Lower lobe of right lung (tissue), 2 donors: ENCODE measurements at regions not wholly inside any gene's neighbourhood (a gene's known extent, or its start where the extent isn't known, plus 50 kb on each side); places are given as distances from the start of the nearest gene placed in this dataset.
A peak's percentile ranks its signal among the peaks of the same experiment; 100 is the strongest.

Experiments
- ATAC-seq, 2 donors: fragments of 200-7000 bp; cut with Tn5 transposase; one replicate each; pipeline ENCODE4 v1.9.1; 2020 to 2022; ENCODE audit warnings: mild to moderate bottlenecking in 2 of 2, moderate library complexity in 2 of 2
- DNase-seq: peaks from one replicate; pipeline ENCODE4 v3.0.0-alpha.2; 2020
- H3K27ac ChIP-seq: fragments of 200-600 bp; one replicate; pipeline ENCODE4 v1.8.0; 2022
- H3K27me3 ChIP-seq: fragments of 200-600 bp; one replicate; pipeline ENCODE4 v1.8.0; 2022; ENCODE audit warnings: low read depth
- H3K36me3 ChIP-seq: fragments of 200-600 bp; one replicate; pipeline ENCODE4 v1.8.0; 2022; ENCODE audit warnings: mild to moderate bottlenecking
- H3K4me1 ChIP-seq: fragments of 200-600 bp; one replicate; pipeline ENCODE4 v1.8.0; 2022
- H3K4me3 ChIP-seq: fragments of 200-600 bp; one replicate; pipeline ENCODE4 v1.8.0; 2022; ENCODE audit warnings: mild to moderate bottlenecking
- H3K9me3 ChIP-seq: fragments of 200-600 bp; one replicate; pipeline ENCODE4 v1.8.0; 2022
- intact Hi-C: fragments of 100-400 bp; cut with DNase I; formaldehyde crosslinking; loops from one replicate; pipeline ENCODE4 v1.11.0; 2022
- TF ChIP-seq, protein P1 (sequence below): fragments of 200-600 bp; IDR thresholded peaks from one replicate; pipeline ENCODE4 v1.8.0; 2022; ENCODE audit warnings: antibody characterized with exemption, mild to moderate bottlenecking
- donor health status: DM: no; HTN: yes; CAD: no; lungs with severe emphysema.

DNA sequence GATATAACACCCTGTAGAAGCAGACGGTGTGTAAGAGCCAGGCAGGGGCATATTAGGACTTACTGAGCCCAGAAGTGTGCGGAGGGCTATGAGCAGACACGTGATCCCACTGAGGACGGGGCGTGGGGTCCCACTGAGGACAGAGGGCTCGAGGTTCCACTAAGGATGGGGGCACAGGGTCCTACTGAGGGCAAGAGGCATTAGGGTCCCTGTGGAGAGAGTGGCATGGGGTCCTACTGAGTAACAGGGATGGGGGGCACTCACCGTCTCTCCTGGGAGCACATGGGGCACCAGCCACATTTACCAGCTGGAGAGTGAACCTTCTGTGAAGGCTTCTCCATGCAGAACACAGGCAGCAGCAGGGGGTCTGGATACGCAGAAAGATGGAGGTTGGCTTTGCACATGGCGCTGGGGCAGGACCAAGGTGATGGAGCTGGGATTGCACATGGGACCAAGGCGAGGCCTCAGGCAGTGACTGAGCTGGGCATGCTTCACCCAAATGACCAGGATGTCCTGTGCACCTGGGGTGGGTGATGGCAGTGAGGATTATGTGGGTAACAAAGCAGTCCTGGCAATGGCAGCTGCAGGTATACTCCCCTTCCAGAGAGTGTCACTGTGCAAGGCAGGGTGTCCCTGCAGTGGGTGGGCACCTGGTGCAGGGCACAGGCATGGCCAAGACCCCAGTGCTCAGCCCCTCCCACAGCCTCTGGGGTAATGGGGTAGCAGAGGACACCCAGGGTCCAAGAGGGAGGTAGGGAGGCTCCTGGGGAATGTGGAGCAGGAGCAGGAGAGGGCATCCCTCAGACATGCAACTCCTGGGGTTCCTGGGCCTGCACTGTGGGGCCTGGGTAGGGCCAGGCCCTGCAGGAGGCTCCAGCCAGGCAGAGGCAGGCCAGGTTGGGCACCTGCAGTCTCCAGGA lies 278.1 kb downstream of the TCERG1L start:
- peak in 1 of 2 donors; percentile 24 for ATAC-seq
- Histone ChIP-seq H3K27ac (no peak overlapping the region), H3K4me1 (no peaks in the 10 kb centered on the region)

DNA sequence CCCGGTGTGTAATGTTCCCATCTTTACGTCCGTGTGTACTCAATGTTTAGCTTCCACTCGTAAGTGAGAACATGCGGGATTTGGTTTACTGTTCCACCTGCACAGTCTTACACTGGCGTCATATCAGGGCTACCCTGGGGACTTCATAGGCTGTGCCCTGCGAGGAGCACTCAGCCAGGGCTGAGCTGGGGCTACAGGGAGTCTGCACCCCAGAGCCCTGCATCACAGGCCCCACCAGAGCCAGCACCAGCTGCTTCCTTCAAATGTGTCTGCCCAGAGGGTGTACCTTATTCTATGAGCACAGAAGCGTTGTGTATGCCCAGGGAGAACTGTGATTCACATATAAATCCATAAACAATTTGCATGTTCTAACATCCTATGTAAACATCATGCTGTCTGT lies 277.1 kb downstream of the TCERG1L start:
- intact Hi-C loops, result no loop called here

More for the DNA sequence above, 278.1 kb downstream of the TCERG1L start:
- no peak for DNase-seq
- TF ChIP-seq, protein P1, sequence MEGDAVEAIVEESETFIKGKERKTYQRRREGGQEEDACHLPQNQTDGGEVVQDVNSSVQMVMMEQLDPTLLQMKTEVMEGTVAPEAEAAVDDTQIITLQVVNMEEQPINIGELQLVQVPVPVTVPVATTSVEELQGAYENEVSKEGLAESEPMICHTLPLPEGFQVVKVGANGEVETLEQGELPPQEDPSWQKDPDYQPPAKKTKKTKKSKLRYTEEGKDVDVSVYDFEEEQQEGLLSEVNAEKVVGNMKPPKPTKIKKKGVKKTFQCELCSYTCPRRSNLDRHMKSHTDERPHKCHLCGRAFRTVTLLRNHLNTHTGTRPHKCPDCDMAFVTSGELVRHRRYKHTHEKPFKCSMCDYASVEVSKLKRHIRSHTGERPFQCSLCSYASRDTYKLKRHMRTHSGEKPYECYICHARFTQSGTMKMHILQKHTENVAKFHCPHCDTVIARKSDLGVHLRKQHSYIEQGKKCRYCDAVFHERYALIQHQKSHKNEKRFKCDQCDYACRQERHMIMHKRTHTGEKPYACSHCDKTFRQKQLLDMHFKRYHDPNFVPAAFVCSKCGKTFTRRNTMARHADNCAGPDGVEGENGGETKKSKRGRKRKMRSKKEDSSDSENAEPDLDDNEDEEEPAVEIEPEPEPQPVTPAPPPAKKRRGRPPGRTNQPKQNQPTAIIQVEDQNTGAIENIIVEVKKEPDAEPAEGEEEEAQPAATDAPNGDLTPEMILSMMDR, result no peak
- intact Hi-C loops, result no loop called here
- Histone ChIP-seq H3K9me3 (no peaks in the 10 kb centered on the region), H3K27me3 (peaks cover 3% of the 10 kb centered on the region), H3K4me3 (no peak overlapping the region), H3K36me3 (no peaks in the 10 kb centered on the region)

DNA sequence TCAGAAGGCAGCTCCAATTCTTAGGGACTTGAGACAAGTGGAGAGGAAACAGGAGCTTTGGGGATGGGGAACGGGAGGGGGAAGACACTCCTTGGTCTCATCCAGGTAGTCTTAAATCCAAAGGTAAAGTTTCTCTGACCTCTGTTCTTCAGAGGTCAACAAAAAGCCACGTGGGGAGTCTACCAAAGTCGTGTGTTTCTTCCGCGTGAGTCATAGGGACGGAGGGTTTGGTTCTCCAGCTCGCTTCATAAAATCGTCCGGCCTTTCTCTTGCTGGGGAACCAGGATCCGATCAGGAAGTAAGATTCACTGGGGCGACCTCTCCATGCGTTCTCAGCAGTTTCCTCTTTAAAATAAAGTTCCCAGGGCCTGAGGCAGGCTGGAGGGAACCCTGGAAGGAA lies 275.7 kb downstream of the TCERG1L start:
- TF ChIP-seq, protein P1, result no peak
- no peak overlapping the region for H3K4me3 ChIP-seq
- H3K9me3 ChIP-seq, result no peaks in the 10 kb centered on the region
- no peaks in the 10 kb centered on the region for H3K4me1 ChIP-seq
- no peaks in the 10 kb centered on the region for H3K36me3 ChIP-seq
- H3K27ac ChIP-seq, result no peak overlapping the region
- ATAC-seq (no peak), DNase-seq (no peak)
- peaks cover 3% of the 10 kb centered on the region for H3K27me3 ChIP-seq
- intact Hi-C loops, result no loop called here

More for the DNA sequence above, 277.1 kb downstream of the TCERG1L start:
- Histone ChIP-seq H3K9me3 (no peaks in the 10 kb centered on the region), H3K36me3 (no peaks in the 10 kb centered on the region), H3K4me3 (no peak overlapping the region), H3K27me3 (peaks cover 3% of the 10 kb centered on the region), H3K4me1 (no peaks in the 10 kb centered on the region), H3K27ac (no peak overlapping the region)
- no peak for ATAC-seq
- DNase-seq, result no peak
- TF ChIP-seq, protein P1, result no peak

DNA sequence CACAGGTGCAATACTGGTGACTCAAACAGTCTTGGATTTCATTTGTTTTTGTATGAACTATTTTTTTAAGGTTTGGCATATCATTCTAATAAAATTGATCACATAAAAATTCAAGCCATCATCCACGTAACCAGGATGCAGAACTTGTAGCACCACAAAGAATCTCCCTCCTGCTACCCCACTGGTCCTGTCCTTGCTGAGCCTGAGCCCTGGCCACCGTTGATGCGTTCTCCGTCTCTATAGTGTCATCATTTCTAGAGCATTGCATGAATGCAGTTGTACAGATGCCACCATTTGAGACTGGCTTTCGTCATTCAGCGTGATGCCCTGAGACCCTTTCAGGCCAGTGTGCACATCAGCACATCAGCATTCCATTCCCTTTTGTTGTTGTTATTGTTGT lies 273.5 kb downstream of the TCERG1L start:
- Histone ChIP-seq H3K27me3 (peaks cover 2% of the 10 kb centered on the region), H3K36me3 (no peaks in the 10 kb centered on the region), H3K4me1 (no peaks in the 10 kb centered on the region), H3K9me3 (no peaks in the 10 kb centered on the region), H3K4me3 (no peak overlapping the region), H3K27ac (no peak overlapping the region)
- no peak for ATAC-seq
- TF ChIP-seq, protein P1, result no peak
- intact Hi-C loops, result no loop called here
- no peak for DNase-seq

DNA sequence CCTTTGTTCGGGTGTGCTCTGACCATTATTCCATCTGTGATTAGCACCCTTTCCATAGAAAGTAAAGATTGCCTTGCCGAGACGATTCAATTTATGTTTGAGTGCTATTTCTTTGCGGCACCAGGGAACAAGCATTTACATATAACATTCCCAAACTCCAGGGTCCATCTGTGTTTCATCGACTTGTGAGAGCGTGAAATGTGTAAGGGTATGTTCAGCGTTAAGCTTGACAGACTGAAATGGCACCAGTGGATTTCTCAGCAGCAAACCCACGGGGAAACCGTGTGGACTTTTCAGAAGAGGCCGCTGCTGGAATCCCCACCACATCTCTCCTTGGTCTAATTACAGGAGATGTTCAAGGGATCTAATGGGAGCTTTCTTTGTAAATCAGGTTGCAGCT lies 270.5 kb downstream of the TCERG1L start:
- no peaks in the 10 kb centered on the region for H3K9me3 ChIP-seq
- no peaks in the 10 kb centered on the region for H3K27me3 ChIP-seq
- no peak overlapping the region for H3K4me3 ChIP-seq
- ATAC-seq (no peak), DNase-seq (no peak)
- no peaks in the 10 kb centered on the region for H3K36me3 ChIP-seq
- H3K27ac ChIP-seq, result no peak overlapping the region
- TF ChIP-seq, protein P1, result no peak
- intact Hi-C loops, result no loop called here
- H3K4me1 ChIP-seq, result no peaks in the 10 kb centered on the region
